Keratinocyte (primary cell): ENCODE measurements at regions not wholly inside any gene's neighbourhood (a gene's known extent, or its start where the extent isn't known, plus 50 kb on each side); places are given as distances from the start of the nearest gene placed in this dataset.

Source experiments
- DNase-seq: peaks from one replicate; pipeline ENCODE4 v3.0.0-alpha.2; 2011; ENCODE audit warnings: low read depth, missing footprints, low spot score
- FAIRE-seq: peaks from 2 replicates; lab custom pipeline; 2011; peaks lifted over from hg19 to GRCh38; lab: Jason Lieb, UNC
- H2AFZ ChIP-seq: 2 replicates; pipeline ENCODE4 v1.6.0; 2012; ENCODE audit warnings: low read length, control low read depth, inconsistent platforms; ENCODE audit not compliant: control insufficient read depth
- H3K27ac ChIP-seq: 2 replicates; pipeline ENCODE4 v1.5.1; 2011; ENCODE audit warnings: low read length; ENCODE audit not compliant: control insufficient read depth, insufficient read depth
- H3K27me3 ChIP-seq: 3 replicates; pipeline ENCODE4 v1.6.0; 2011; ENCODE audit warnings: low read length; ENCODE audit not compliant: control insufficient read depth, insufficient read depth; ENCODE audit errors: extremely low read depth
- H3K36me3 ChIP-seq, 2 experiments: 2 replicates in 1 of 2; 3 replicates in 1 of 2; pipeline ENCODE4 v1.5.1; 2011; ENCODE audit warnings: low read length in 2 of 2, mild to moderate bottlenecking in 1 of 2; ENCODE audit not compliant: control insufficient read depth in 2 of 2, insufficient read depth in 2 of 2; ENCODE audit errors: extremely low read depth in 1 of 2
- H3K4me1 ChIP-seq: 3 replicates; pipeline ENCODE4 v1.5.1; 2011; ENCODE audit warnings: low read length; ENCODE audit not compliant: control insufficient read depth, insufficient read depth; ENCODE audit errors: extremely low read depth
- H3K4me2 ChIP-seq: 3 replicates; pipeline ENCODE4 v1.6.0; 2011; ENCODE audit warnings: low read depth, low read length; ENCODE audit not compliant: control insufficient read depth, insufficient read depth; ENCODE audit errors: extremely low read depth
- H3K4me3 ChIP-seq, 3 experiments: fragments of 200-600 bp in 1 of 3; sonication (generic) in 1 of 3; 2 replicates in 2 of 3; 3 replicates in 1 of 3; pipeline ENCODE4 v1.5.1; 2011 to 2016; ENCODE audit warnings: low read length in 3 of 3, mild to moderate bottlenecking in 3 of 3, control low read depth in 2 of 3, inconsistent platforms in 1 of 3, low read depth in 1 of 3, mixed read lengths in 1 of 3, mixed run types in 1 of 3, moderate library complexity in 1 of 3; ENCODE audit not compliant: control insufficient read depth in 2 of 3, insufficient read depth in 2 of 3; ENCODE audit errors: extremely low read depth in 1 of 3
- H3K79me2 ChIP-seq: 2 replicates; pipeline ENCODE4 v1.6.0; 2012; ENCODE audit warnings: low read length; ENCODE audit not compliant: control insufficient read depth, insufficient read depth
- H3K9ac ChIP-seq: 3 replicates; pipeline ENCODE4 v1.6.0; 2011; ENCODE audit warnings: low read length; ENCODE audit not compliant: control insufficient read depth, insufficient read depth; ENCODE audit errors: extremely low read depth
- H3K9me1 ChIP-seq: 3 replicates; pipeline ENCODE4 v1.6.0; 2011; ENCODE audit warnings: low read length; ENCODE audit not compliant: control insufficient read depth, insufficient read depth; ENCODE audit errors: extremely low read depth
- H3K9me3 ChIP-seq: 2 replicates; pipeline ENCODE4 v1.5.1; 2012; ENCODE audit warnings: low read depth, low read length; ENCODE audit not compliant: control insufficient read depth
- H4K20me1 ChIP-seq: 3 replicates; pipeline ENCODE4 v1.6.0; 2011; ENCODE audit warnings: low read length; ENCODE audit not compliant: control insufficient read depth, insufficient read depth; ENCODE audit errors: extremely low read depth
- EZH2 ChIP-seq: IDR thresholded peaks from one replicate; pipeline ENCODE4 v1.6.1; 2012; ENCODE audit warnings: inconsistent platforms, mild to moderate bottlenecking, low read length, moderate library complexity
- dilution Hi-C: fragments of 300-500 bp; cut with MboI; formaldehyde crosslinking; loops from one replicate; pipeline ENCODE4 v1.7.0; 2020; ENCODE audit warnings: low sequenced_read_pairs; ENCODE audit not compliant: extremely low pct_ligation_motif_present
- TF ChIP-seq, protein P1 (sequence below), 3 experiments: IDR thresholded peaks in 1 of 3; conservative IDR thresholded peaks in 1 of 3; optimal IDR thresholded peaks in 1 of 3; 2 replicates in 2 of 3; 3 replicates in 1 of 3; pipeline versions ENCODE3 to v1.5.1; 2011; ENCODE audit warnings: low read length in 3 of 3, mild to moderate bottlenecking in 3 of 3, moderate library complexity in 2 of 3, control low read depth in 1 of 3, inconsistent platforms in 1 of 3; ENCODE audit not compliant: insufficient read depth in 2 of 3; ENCODE audit errors: extremely low read depth in 1 of 3

DNA sequence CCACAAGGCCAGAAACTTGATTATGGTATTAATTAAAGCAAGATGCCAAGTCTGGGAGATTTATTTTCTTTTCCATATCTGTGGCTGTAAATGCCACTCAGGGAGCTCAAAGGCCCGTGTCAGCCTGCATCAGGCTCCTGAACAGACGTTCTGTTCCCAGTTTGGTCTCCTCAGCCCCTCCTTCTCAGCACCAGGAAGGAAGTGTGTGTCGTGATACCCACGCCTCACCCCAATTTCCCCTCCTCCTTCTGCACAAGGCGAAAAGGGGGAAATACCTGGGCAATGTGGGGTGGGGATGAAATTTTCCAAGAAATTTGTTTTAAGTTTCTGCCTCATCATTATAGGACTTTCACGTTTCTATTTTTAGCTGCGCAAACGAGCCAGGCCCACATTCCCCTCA lies 112.0 kb downstream of the SYF2 start:
- no peak for FAIRE-seq

GRCh38 chr1:25118546-25118945 lies 113.8 kb downstream of the SYF2 start:
- dilution Hi-C loops = no loop called here
- FAIRE-seq (no peak), DNase-seq (no peak)
- no peaks in the 10 kb centered on the region for H3K79me2 ChIP-seq
- no peaks in the 10 kb centered on the region for H3K9me1 ChIP-seq
- no peak overlapping the region for H3K27ac ChIP-seq
- H4K20me1 ChIP-seq = no peaks in the 10 kb centered on the region
- no peak for TF ChIP-seq EZH2
- TF ChIP-seq, protein P1, sequence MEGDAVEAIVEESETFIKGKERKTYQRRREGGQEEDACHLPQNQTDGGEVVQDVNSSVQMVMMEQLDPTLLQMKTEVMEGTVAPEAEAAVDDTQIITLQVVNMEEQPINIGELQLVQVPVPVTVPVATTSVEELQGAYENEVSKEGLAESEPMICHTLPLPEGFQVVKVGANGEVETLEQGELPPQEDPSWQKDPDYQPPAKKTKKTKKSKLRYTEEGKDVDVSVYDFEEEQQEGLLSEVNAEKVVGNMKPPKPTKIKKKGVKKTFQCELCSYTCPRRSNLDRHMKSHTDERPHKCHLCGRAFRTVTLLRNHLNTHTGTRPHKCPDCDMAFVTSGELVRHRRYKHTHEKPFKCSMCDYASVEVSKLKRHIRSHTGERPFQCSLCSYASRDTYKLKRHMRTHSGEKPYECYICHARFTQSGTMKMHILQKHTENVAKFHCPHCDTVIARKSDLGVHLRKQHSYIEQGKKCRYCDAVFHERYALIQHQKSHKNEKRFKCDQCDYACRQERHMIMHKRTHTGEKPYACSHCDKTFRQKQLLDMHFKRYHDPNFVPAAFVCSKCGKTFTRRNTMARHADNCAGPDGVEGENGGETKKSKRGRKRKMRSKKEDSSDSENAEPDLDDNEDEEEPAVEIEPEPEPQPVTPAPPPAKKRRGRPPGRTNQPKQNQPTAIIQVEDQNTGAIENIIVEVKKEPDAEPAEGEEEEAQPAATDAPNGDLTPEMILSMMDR (optimal IDR thresholded peaks at IDR 0.05 in 1 of 3, IDR thresholded peaks at IDR 0.05 in 1 of 3, conservative IDR thresholded peaks at IDR 0.05 in 1 of 3; ENCODE audit: extremely low read depth in 1 of 3, insufficient read depth in 2 of 3, low read length in 3 of 3) = no peak
- H3K4me1 ChIP-seq = no peaks in the 10 kb centered on the region
- H3K4me2 ChIP-seq = no peak overlapping the region
- no peak overlapping the region for H3K9ac ChIP-seq
- H3K27me3 ChIP-seq = peaks cover 7% of the 10 kb centered on the region
- no peak overlapping the region for H2AFZ ChIP-seq
- no peaks in the 10 kb centered on the region for H3K9me3 ChIP-seq
- H3K4me3 ChIP-seq = no peak overlapping the region
- H3K36me3 ChIP-seq = no peaks in the 10 kb centered on the region

More for the DNA sequence above, 112.0 kb downstream of the SYF2 start:
- Histone ChIP-seq H3K79me2 (no peaks in the 10 kb centered on the region), H2AFZ (no peak overlapping the region), H3K9me1 (no peaks in the 10 kb centered on the region), H3K36me3 (no peaks in the 10 kb centered on the region), H4K20me1 (no peaks in the 10 kb centered on the region), H3K4me2 (no peak overlapping the region), H3K27me3 (peaks cover 1% of the 10 kb centered on the region), H3K9ac (no peak overlapping the region), H3K27ac (no peak overlapping the region), H3K4me3 (no peak overlapping the region), H3K9me3 (no peaks in the 10 kb centered on the region), H3K4me1 (no peaks in the 10 kb centered on the region)
- TF ChIP-seq, protein P1 (optimal IDR thresholded peaks at IDR 0.05 in 1 of 3, IDR thresholded peaks at IDR 0.05 in 1 of 3, conservative IDR thresholded peaks at IDR 0.05 in 1 of 3; ENCODE audit: extremely low read depth in 1 of 3, insufficient read depth in 2 of 3, low read length in 3 of 3) = no peak
- TF ChIP-seq EZH2 = no peak
- dilution Hi-C loops = no loop called here
- no peak for DNase-seq
